ENCODE measurements at regions not wholly inside any gene's neighbourhood (a gene's known extent, or its start where the extent isn't known, plus 50 kb on each side); places are given as distances from the start of the nearest gene placed in this dataset.
A peak's percentile ranks its signal among the peaks of the same experiment; 100 is the strongest.

GRCh38 chr9:575139-575538 is 266.4 kb upstream of the DMRT1 start:
- TF ChIP-seq TAF1 (conservative IDR thresholded peaks at IDR 0.05), result no peak
- TF ChIP-seq GABPA (IDR thresholded peaks at IDR 0.05 in 1 of 2, conservative IDR thresholded peaks at IDR 0.05 in 1 of 2), result no peak
- no peak for TF ChIP-seq MAX (IDR thresholded peaks at IDR 0.05)
- no peak for TF ChIP-seq HNF4A (conservative IDR thresholded peaks at IDR 0.05)
- no peak for TF ChIP-seq ZBTB33 (IDR thresholded peaks at IDR 0.05)
- no peak for TF ChIP-seq HNF4G (IDR thresholded peaks at IDR 0.05)
- no peak for TF ChIP-seq SP1 (IDR thresholded peaks at IDR 0.05)
- TF ChIP-seq FOXA1 (IDR thresholded peaks at IDR 0.05), result no peak
- H3K4me3 ChIP-seq (ENCODE audit: low read depth in 1 of 3, low read length in 3 of 3), result no peak overlapping the region
- H3K9me3 ChIP-seq (ENCODE audit: control insufficient read depth in 4 of 4, low read length in 3 of 4), result no peaks in the 10 kb centered on the region
- H3K27me3 ChIP-seq (ENCODE audit: control insufficient read depth in 4 of 4, insufficient read depth in 4 of 4, low read length in 3 of 4), result no peaks in the 10 kb centered on the region
- WGBS, result 85% methylated on average over 1 of the region's 1 CpG
- H3K4me1 ChIP-seq (ENCODE audit: control insufficient read depth in 4 of 4, insufficient read depth in 4 of 4, low read length in 3 of 4), result peaks cover 1 to 10% (median 6%) of the 10 kb centered on the region in 4 donors
- H3K27ac ChIP-seq (ENCODE audit: low read depth in 1 of 2, low read length in 2 of 2), result no peak overlapping the region
- no peak overlapping the region for H3K9ac ChIP-seq (ENCODE audit: low read depth in 1 of 2, low read length in 2 of 2)
- DNase-seq (ENCODE audit: low spot score), result no peak
- H3K36me3 ChIP-seq (ENCODE audit: control insufficient read depth in 4 of 4, insufficient read depth in 3 of 4, low read depth in 1 of 4, low read length in 3 of 4), result no peaks in the 10 kb centered on the region

DNA sequence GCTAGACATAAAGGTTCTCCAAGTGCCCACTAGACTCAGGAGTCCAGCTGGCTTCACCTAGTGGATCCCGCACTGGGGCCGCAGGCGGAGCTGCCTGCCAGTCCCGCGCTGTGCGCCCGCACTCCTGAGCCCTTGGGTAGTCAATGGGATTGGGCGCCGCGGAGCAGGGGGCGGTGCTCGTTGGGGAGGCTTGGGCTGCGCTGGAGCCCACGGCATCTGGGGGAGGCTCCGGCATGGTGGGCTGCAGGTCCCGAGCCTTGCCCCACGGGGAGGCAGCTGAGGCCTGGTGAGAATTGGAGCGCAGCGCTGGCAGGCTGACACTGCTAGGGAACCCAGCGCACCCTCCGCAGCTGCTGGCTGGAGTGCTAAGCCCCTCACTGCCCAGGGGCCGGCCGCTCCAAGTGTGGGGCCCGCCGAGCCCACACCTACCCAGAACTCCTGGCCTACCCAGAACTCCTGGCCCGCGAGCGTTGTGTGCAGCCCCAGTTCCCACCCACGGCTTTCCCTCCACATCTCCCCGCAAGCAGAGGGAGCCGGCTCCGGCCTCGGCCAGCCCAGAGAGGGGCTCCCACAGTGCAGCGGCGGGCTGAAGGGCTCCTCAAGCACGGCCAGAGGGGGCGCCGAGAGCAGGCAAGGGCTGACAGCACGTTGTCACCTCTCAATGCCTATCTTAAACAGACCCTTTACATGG is 260.7 kb upstream of the DMRT1 start:
- DNase-seq (ENCODE audit: low spot score), result no peak
- no peak overlapping the region for H3K9ac ChIP-seq (ENCODE audit: low read depth in 1 of 2, low read length in 2 of 2)
- H3K4me1 ChIP-seq (ENCODE audit: control insufficient read depth in 4 of 4, insufficient read depth in 4 of 4, low read length in 3 of 4), result no peaks in the 10 kb centered on the region
- no peaks in the 10 kb centered on the region for H3K9me3 ChIP-seq (ENCODE audit: control insufficient read depth in 4 of 4, low read length in 3 of 4)
- no peaks in the 10 kb centered on the region for H3K27me3 ChIP-seq (ENCODE audit: control insufficient read depth in 4 of 4, insufficient read depth in 4 of 4, low read length in 3 of 4)
- TF ChIP-seq HNF4G (IDR thresholded peaks at IDR 0.05), result no peak
- no peak for TF ChIP-seq SP1 (IDR thresholded peaks at IDR 0.05)
- TF ChIP-seq, protein P1, sequence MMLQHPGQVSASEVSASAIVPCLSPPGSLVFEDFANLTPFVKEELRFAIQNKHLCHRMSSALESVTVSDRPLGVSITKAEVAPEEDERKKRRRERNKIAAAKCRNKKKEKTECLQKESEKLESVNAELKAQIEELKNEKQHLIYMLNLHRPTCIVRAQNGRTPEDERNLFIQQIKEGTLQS (IDR thresholded peaks at IDR 0.05), result no peak
- no peak for TF ChIP-seq EGR1 (IDR thresholded peaks at IDR 0.05; ENCODE audit: low read depth in 2 of 2)
- TF ChIP-seq GABPA (IDR thresholded peaks at IDR 0.05 in 1 of 2, conservative IDR thresholded peaks at IDR 0.05 in 1 of 2), result no peak
- TF ChIP-seq NR2F2 (IDR thresholded peaks at IDR 0.05), result no peak
- H3K27ac ChIP-seq (ENCODE audit: low read depth in 1 of 2, low read length in 2 of 2), result no peak overlapping the region
- no peaks in the 10 kb centered on the region for H3K36me3 ChIP-seq (ENCODE audit: control insufficient read depth in 4 of 4, insufficient read depth in 3 of 4, low read depth in 1 of 4, low read length in 3 of 4)
- WGBS, result 95% methylated on average over 39 of the region's 39 CpGs
- no peak overlapping the region for H3K4me3 ChIP-seq (ENCODE audit: low read depth in 1 of 3, low read length in 3 of 3)

DNA sequence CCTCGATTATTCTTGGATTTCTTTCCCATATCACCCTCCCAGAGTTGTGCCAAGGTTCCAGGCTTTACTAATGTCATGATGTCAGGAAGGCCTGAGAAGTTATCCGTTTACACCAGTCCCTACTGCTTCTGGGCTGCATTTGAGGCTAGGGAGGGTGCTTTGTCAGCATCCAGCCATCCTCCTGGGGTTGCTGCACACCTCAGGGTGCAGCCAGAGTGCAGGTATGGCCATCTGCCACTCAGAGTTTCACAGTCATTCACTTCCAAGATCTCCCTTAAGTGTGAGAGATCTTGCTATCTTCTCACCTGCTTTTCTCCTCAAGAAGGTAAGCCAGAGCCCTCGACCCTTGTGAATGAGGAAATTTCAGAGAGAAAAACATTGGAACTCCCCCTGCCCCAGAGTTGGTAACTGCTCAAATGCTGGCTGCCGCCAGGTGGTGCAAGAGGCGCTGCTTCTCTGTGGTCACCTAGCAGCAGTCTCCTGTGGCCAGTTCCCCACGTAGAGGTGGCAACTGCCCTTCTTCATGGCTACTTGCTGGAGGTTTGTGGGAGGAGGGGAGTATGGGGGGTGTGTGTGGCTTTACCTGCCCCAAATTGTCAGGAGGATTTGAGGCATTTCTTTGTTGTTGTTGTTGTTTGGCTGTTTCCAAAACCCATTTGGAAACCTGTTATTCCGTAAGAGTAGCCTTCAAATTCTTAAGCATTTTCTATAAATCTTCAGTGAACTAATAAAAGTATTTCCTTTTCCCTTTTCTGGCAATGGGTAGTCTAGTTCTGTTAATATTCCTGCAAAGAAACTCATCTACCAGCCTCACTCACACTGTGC is 259.6 kb upstream of the DMRT1 start:
- Histone ChIP-seq H3K9ac (ENCODE audit: low read depth in 1 of 2, low read length in 2 of 2) (no peak overlapping the region), H3K36me3 (ENCODE audit: control insufficient read depth in 4 of 4, insufficient read depth in 3 of 4, low read depth in 1 of 4, low read length in 3 of 4) (no peaks in the 10 kb centered on the region), H3K9me3 (ENCODE audit: control insufficient read depth in 4 of 4, low read length in 3 of 4) (no peaks in the 10 kb centered on the region), H3K27ac (ENCODE audit: low read depth in 1 of 2, low read length in 2 of 2) (no peak overlapping the region), H3K27me3 (ENCODE audit: control insufficient read depth in 4 of 4, insufficient read depth in 4 of 4, low read length in 3 of 4) (no peaks in the 10 kb centered on the region), H3K4me3 (ENCODE audit: low read depth in 1 of 3, low read length in 3 of 3) (no peak overlapping the region), H3K4me1 (ENCODE audit: control insufficient read depth in 4 of 4, insufficient read depth in 4 of 4, low read length in 3 of 4) (no peaks in the 10 kb centered on the region)
- 68% methylated on average over 7 of the region's 7 CpGs for WGBS
- DNase-seq (ENCODE audit: low spot score), result no peak
- TF ChIP-seq ZBTB33 (IDR thresholded peaks at IDR 0.05) (no peak), FOXA2 (IDR thresholded peaks at IDR 0.05) (no peak), CTCF (IDR thresholded peaks at IDR 0.05; ENCODE audit: low read depth, low read length, missing input control) (peak; percentile 45), YY1 (IDR thresholded peaks at IDR 0.05) (no peak), RAD21 (IDR thresholded peaks at IDR 0.05) (peak; percentile 71 to 76)
- TF ChIP-seq, protein P2, sequence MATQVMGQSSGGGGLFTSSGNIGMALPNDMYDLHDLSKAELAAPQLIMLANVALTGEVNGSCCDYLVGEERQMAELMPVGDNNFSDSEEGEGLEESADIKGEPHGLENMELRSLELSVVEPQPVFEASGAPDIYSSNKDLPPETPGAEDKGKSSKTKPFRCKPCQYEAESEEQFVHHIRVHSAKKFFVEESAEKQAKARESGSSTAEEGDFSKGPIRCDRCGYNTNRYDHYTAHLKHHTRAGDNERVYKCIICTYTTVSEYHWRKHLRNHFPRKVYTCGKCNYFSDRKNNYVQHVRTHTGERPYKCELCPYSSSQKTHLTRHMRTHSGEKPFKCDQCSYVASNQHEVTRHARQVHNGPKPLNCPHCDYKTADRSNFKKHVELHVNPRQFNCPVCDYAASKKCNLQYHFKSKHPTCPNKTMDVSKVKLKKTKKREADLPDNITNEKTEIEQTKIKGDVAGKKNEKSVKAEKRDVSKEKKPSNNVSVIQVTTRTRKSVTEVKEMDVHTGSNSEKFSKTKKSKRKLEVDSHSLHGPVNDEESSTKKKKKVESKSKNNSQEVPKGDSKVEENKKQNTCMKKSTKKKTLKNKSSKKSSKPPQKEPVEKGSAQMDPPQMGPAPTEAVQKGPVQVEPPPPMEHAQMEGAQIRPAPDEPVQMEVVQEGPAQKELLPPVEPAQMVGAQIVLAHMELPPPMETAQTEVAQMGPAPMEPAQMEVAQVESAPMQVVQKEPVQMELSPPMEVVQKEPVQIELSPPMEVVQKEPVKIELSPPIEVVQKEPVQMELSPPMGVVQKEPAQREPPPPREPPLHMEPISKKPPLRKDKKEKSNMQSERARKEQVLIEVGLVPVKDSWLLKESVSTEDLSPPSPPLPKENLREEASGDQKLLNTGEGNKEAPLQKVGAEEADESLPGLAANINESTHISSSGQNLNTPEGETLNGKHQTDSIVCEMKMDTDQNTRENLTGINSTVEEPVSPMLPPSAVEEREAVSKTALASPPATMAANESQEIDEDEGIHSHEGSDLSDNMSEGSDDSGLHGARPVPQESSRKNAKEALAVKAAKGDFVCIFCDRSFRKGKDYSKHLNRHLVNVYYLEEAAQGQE (IDR thresholded peaks at IDR 0.05), result no peak
